GM12878 (cell line): ENCODE measurements at regions not wholly inside any gene's neighbourhood (a gene's known extent, or its start where the extent isn't known, plus 50 kb on each side); places are given as distances from the start of the nearest gene placed in this dataset.

Experiments used
- ATAC-seq: fragments of 200-7000 bp; cut with Tn5 transposase; 3 replicates; pipeline ENCODE4 v1.9.1; 2020; ENCODE audit warnings: mild to moderate bottlenecking, moderate library complexity
- BruUV-seq: library from RNA; stranded (reverse); fragments of 400-500 nt; replicated peaks from 2 replicates; lab custom pipeline; 2021; lab: Mats Ljungman, UMichigan
- CTCF ChIA-PET: fragments of 300-600 bp; sonication (Branson Sonifier 250); formaldehyde crosslinking; extraction: SDS; loops from one replicate; lab custom pipeline; 2021; ENCODE audit warnings: inconsistent platforms; lab: Yijun Ruan, JAX
- POLR2A ChIA-PET: fragments of 350-600 bp; formaldehyde crosslinking; extraction: SDS; loops from one replicate; lab custom pipeline; 2021; ENCODE audit warnings: inconsistent platforms; lab: Charles Lee
- RAD21 ChIA-PET: fragments of 300-600 bp; sonication (Branson Sonifier 250); formaldehyde crosslinking; loops from one replicate; lab custom pipeline; 2023; ENCODE audit warnings: antibody characterized with exemption; ENCODE audit not compliant: unreplicated experiment; lab: Charles Lee
- SMC1A ChIA-PET: fragments of 300-600 bp; sonication (Branson Sonifier 250); formaldehyde crosslinking; loops from one replicate; lab custom pipeline; 2023; ENCODE audit not compliant: unreplicated experiment, uncharacterized antibody; lab: Charles Lee
- DNase-seq: peaks from one replicate; pipeline ENCODE4 v3.0.0-alpha.2; 2011; ENCODE audit warnings: low read depth, low spot score
- FAIRE-seq: peaks from 3 replicates; lab custom pipeline; 2011; peaks lifted over from hg19 to GRCh38; lab: Jason Lieb, UNC
- H2AFZ ChIP-seq: 2 replicates; pipeline ENCODE4 v1.6.0; 2011; ENCODE audit warnings: low read depth, low read length, control low read depth; ENCODE audit not compliant: control insufficient read depth
- H3K27ac ChIP-seq: 2 replicates; pipeline ENCODE4 v1.5.1; 2011; ENCODE audit warnings: control low read depth; ENCODE audit not compliant: control insufficient read depth, insufficient read depth
- H3K27me3 ChIP-seq, 2 experiments: replicated peaks in 1 of 2; 2 replicates each; pipeline versions ENCODE4 v1.6.0 to v1.6.1; 2011; ENCODE audit warnings: low read length in 1 of 2; ENCODE audit not compliant: control insufficient read depth in 2 of 2, insufficient read depth in 2 of 2
- H3K36me3 ChIP-seq, 2 experiments: 2 replicates each; pipeline ENCODE4 v1.5.1; 2011; ENCODE audit warnings: low read length in 1 of 2; ENCODE audit not compliant: control insufficient read depth in 2 of 2, insufficient read depth in 2 of 2
- H3K4me1 ChIP-seq: 2 replicates; pipeline ENCODE4 v1.6.1; 2011; ENCODE audit warnings: mild to moderate bottlenecking, low read length, moderate library complexity, mixed read lengths; ENCODE audit not compliant: control insufficient read depth, insufficient read depth
- H3K4me2 ChIP-seq: 2 replicates; pipeline ENCODE4 v1.6.0; 2011; ENCODE audit warnings: control low read depth; ENCODE audit not compliant: control insufficient read depth, insufficient read depth
- H3K4me3 ChIP-seq: fragments of 200-600 bp; sonication (generic); 2 replicates; pipeline ENCODE4 v1.5.1; 2016
- H3K79me2 ChIP-seq: 2 replicates; pipeline ENCODE4 v1.6.0; 2011; ENCODE audit warnings: low read length; ENCODE audit not compliant: control insufficient read depth, insufficient read depth
- H3K9ac ChIP-seq: 2 replicates; pipeline ENCODE4 v1.8.0; 2011; ENCODE audit warnings: low read length, control low read depth, mixed read lengths; ENCODE audit not compliant: control insufficient read depth, insufficient read depth
- H3K9me3 ChIP-seq: replicated peaks from 3 replicates; pipeline ENCODE4 v1.5.1; 2011; ENCODE audit warnings: mild to moderate bottlenecking, low read length; ENCODE audit not compliant: control insufficient read depth, insufficient read depth
- H4K20me1 ChIP-seq: 2 replicates; pipeline ENCODE4 v1.6.0; 2011; ENCODE audit not compliant: control insufficient read depth, insufficient read depth
- BCL11A ChIP-seq: IDR thresholded peaks from 2 replicates; pipeline ENCODE4 v1.6.1; 2011; ENCODE audit warnings: low read depth, low read length
- BHLHE40 ChIP-seq, 2 experiments: fragments of 450-650 bp in 1 of 2; IDR thresholded peaks; 2 replicates each; pipeline ENCODE4 v1.6.1; 2011 to 2017; ENCODE audit warnings: low read depth in 2 of 2, borderline replicate concordance in 1 of 2, improper control_type of control experiment in 1 of 2, low read length in 1 of 2, mild to moderate bottlenecking in 1 of 2
- MEF2A ChIP-seq: IDR thresholded peaks from 2 replicates; pipeline ENCODE4 v1.6.1; 2011; ENCODE audit warnings: low read depth, mild to moderate bottlenecking, low read length, moderate library complexity; ENCODE audit not compliant: insufficient read depth
- PBX3 ChIP-seq: IDR thresholded peaks from 2 replicates; pipeline ENCODE4 v1.6.1; 2011; ENCODE audit warnings: mild to moderate bottlenecking, low read depth, low read length, moderate library complexity; ENCODE audit not compliant: insufficient replicate concordance
- PKNOX1 ChIP-seq: fragments of 450-650 bp; IDR thresholded peaks from 2 replicates; pipeline ENCODE4 v1.6.1; 2016; ENCODE audit warnings: mild to moderate bottlenecking
- RAD51 ChIP-seq: fragments of 450-650 bp; IDR thresholded peaks from 2 replicates; pipeline ENCODE4 v1.6.1; 2016; ENCODE audit warnings: moderate library complexity, mild to moderate bottlenecking, inconsistent platforms
- RBBP5 ChIP-seq: fragments of 200-600 bp; sonication (generic); conservative IDR thresholded peaks from 2 replicates; pipeline ENCODE4 v1.6.1; 2016
- WGBS: methylation state at CpG from one replicate; pipeline ENCODE4 v1.1.6; 2016; ENCODE audit warnings: low lambda C conversion rate; ENCODE audit not compliant: insufficient replicate concordance, insufficient coverage; ENCODE audit errors: missing lambda C conversion rate; 5-methylcytosine and 5-hydroxymethylcytosine counted together
- in situ Hi-C: fragments of 300-500 bp; cut with MboI; formaldehyde crosslinking; loops from 9 replicates; pipeline ENCODE4 v1.14.3; 2018; ENCODE audit warnings: mixed read lengths
- intact Hi-C: fragments of 100-400 bp; cut with micrococcal nuclease; formaldehyde crosslinking; loops from one replicate; pipeline ENCODE4 v1.14.2; 2022; ENCODE audit not compliant: unreplicated experiment

- H3K36me3 ChIP-seq, result no peaks in the 10 kb centered on the region
- H3K79me2 ChIP-seq, result no peaks in the 10 kb centered on the region
- ATAC-seq (peak; percentile 78), DNase-seq (no peak), FAIRE-seq (no peak)
- no peak overlapping the region for H3K4me2 ChIP-seq
- H3K9ac ChIP-seq, result no peak overlapping the region
- intact Hi-C loops (no loop called here), in situ Hi-C loops (no loop called here)
- H2AFZ ChIP-seq, result peak overlapping the region; percentile 9; the same call in 1 of the 2 replicates
- ChIA-PET RAD21 (interaction anchor here (1.4 kb wide), 1 partner anchor 46 kb away, joined by 3 read pairs; no protein-coding TSS in a partner anchor), SMC1A (no interaction called here), POLR2A (no interaction called here), CTCF (no interaction called here)
- H3K9me3 ChIP-seq, result no peaks in the 10 kb centered on the region
- H3K27me3 ChIP-seq, result no peaks in the 10 kb centered on the region; a peak in 1 of 4 replicates
- H3K27ac ChIP-seq, result no peak overlapping the region
- WGBS, result 1% methylated on average over 5 of the region's 5 CpGs
- H3K4me3 ChIP-seq, result no peak overlapping the region
- H4K20me1 ChIP-seq, result no peaks in the 10 kb centered on the region
- no TSS peak for BruUV-seq
- TF ChIP-seq PBX3 (peak; percentile 76), RBBP5 (no peak), MEF2A (no peak), BCL11A (peak; percentile 4; the same call in 1 of the 2 replicates), BHLHE40 (IDR thresholded peaks at IDR 0.05; ENCODE audit: borderline replicate concordance in 1 of 2, low read depth in 2 of 2, low read length in 1 of 2) (peak; percentile 26 to 42; a peak in 2 of 4 replicates), RAD51 (peak; percentile 38; the same call in 1 of the 2 replicates), PKNOX1 (peak; percentile 47)
- H3K4me1 ChIP-seq, result no peaks in the 10 kb centered on the region
Measured at GRCh38 chr20:50427719-50428083, 82.5 kb upstream of the PTPN1 start.
